ENCODE measurements at regions not wholly inside any gene's neighbourhood (a gene's known extent, or its start where the extent isn't known, plus 50 kb on each side); places are given as distances from the start of the nearest gene placed in this dataset.

DNA sequence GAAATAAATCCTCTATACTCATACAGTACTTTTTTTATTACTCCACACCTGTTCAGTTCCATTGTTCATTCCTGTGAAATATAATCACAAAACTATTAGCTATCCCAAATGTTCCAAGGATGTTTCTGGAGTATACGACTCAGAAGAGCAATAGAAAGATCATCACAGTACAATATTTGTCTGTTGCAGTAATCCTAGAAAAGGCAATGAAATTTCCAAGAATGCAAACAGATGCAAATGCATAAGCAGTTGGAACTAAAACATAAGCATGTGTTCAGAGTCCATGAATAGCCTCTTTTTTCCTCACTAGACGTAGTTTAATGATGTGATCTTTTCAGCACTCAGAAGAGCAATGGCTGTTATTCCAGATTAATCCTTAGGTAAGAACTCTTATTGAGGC, 55.2 kb downstream of the RTL3 start:
- TF ChIP-seq POLR2A (IDR thresholded peaks at IDR 0.05) (no peak), POLR2AphosphoS5 (IDR thresholded peaks at IDR 0.05) (no peak), EP300 (IDR thresholded peaks at IDR 0.05) (no peak)
- TF ChIP-seq, protein P1, sequence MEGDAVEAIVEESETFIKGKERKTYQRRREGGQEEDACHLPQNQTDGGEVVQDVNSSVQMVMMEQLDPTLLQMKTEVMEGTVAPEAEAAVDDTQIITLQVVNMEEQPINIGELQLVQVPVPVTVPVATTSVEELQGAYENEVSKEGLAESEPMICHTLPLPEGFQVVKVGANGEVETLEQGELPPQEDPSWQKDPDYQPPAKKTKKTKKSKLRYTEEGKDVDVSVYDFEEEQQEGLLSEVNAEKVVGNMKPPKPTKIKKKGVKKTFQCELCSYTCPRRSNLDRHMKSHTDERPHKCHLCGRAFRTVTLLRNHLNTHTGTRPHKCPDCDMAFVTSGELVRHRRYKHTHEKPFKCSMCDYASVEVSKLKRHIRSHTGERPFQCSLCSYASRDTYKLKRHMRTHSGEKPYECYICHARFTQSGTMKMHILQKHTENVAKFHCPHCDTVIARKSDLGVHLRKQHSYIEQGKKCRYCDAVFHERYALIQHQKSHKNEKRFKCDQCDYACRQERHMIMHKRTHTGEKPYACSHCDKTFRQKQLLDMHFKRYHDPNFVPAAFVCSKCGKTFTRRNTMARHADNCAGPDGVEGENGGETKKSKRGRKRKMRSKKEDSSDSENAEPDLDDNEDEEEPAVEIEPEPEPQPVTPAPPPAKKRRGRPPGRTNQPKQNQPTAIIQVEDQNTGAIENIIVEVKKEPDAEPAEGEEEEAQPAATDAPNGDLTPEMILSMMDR (IDR thresholded peaks at IDR 0.05), result no peak

DNA sequence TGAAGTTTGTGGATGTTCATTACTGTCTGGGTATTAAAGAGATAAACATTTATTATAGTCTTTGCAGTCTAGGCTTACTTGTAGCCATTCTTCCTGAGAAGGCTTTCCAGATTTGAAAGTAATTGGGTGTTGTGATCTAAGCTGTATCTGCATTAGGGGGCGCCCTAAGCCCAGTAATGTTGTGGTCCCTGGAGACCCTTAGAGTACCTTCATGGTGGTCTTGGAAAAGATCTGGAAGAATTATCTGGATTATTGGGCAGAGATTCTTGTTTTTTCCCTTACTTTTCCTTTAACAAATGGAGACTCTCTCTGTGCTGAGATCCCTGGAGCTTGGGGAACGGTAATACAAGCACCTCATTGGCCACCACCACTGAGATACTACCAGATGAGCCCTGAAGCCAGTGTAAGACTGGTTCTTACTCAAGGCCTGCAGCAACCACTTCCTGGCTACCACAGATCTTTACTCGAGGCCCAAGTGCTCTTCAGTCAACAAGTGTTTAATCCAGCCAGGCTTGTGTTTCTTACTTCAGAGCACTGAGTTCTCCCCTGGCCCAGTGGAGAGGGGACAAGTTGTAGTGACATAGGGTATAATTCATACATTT, 63.1 kb downstream of the RTL3 start:
- H3K27ac ChIP-seq, result no peak overlapping the region
- no peaks in the 10 kb centered on the region for H3K36me3 ChIP-seq
- H3K9me3 ChIP-seq, result peaks cover 0 to 11% (median 3%) of the 10 kb centered on the region in 4 donors
- H3K27me3 ChIP-seq, result peaks cover 0 to 9% (median 0%) of the 10 kb centered on the region in 3 donors
- no peak for DNase-seq
- TF ChIP-seq POLR2A (IDR thresholded peaks at IDR 0.05) (no peak), EP300 (IDR thresholded peaks at IDR 0.05) (no peak), POLR2AphosphoS5 (IDR thresholded peaks at IDR 0.05) (no peak)
- TF ChIP-seq, protein P1 (IDR thresholded peaks at IDR 0.05), result no peak
- intact Hi-C loops (cut with DNase I; ENCODE audit: low total_unique reads), result no loop called here
- no peak overlapping the region for H3K4me3 ChIP-seq
- 37 to 60% (median 54%) methylated on average over 3 of the region's 3 CpGs for WGBS, 5 donors
- no peaks in the 10 kb centered on the region for H3K4me1 ChIP-seq

More for the DNA sequence above, 55.2 kb downstream of the RTL3 start:
- Histone ChIP-seq H3K36me3 (no peaks in the 10 kb centered on the region), H3K9me3 (peaks cover 0 to 17% (median 3%) of the 10 kb centered on the region in 4 donors), H3K4me3 (no peak overlapping the region), H3K27ac (no peak overlapping the region), H3K4me1 (no peaks in the 10 kb centered on the region), H3K27me3 (no peaks in the 10 kb centered on the region)
- intact Hi-C loops (cut with DNase I; ENCODE audit: low total_unique reads), result no loop called here
- WGBS, 5 donors, result 61 to 79% (median 75%) methylated on average over 2 of the region's 2 CpGs
- peak in 1 of 2 donors; percentile 21 for DNase-seq

DNA sequence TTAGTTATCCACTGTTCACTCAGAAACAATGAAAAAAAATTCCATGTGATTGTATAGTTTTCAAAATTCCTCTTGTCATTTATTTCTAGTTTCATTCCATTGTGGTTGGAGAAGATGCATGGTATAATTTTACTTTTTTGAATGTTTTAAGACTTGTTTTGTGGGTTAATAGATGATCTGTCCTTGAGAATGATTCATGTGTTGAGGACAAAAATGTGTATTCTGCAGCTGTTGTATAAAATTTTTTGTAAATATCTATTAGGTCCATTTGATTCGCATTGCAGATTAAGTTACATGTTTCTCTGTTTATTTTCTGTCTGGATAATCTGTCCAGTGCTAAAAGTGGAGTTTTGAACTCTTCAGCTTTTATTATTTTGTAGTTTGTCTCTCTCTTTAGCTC, 65.4 kb downstream of the RTL3 start:
- WGBS, 5 donors, result 52 to 89% (median 76%) methylated on average over 1 of the region's 1 CpG

DNA sequence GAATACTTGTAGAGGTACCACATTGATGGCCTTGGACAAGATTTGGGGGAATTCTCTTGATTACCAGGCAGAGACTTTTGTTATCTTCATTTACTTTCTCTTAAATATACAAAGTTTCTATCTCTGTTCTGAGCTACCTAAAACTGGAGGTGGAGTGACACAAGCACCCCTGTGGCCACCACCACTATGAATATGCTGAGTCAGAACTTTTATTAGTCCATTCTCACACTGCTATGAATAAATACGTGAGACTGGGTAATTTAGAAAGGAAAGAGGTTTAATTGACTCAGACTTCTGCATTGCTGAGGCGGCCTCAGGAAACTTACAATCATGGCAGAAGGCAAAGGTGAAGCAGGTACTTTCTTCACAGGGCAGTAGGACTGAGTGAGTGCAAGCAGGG, 67.1 kb downstream of the RTL3 start:
- 61 to 95% (median 80%) methylated on average over 2 of the region's 2 CpGs for WGBS, 5 donors
- DNase-seq, result no peak
- TF ChIP-seq POLR2A (IDR thresholded peaks at IDR 0.05) (no peak), POLR2AphosphoS5 (IDR thresholded peaks at IDR 0.05) (no peak), EP300 (IDR thresholded peaks at IDR 0.05) (no peak)
- TF ChIP-seq, protein P1 (IDR thresholded peaks at IDR 0.05), result no peak
- Histone ChIP-seq H3K36me3 (no peaks in the 10 kb centered on the region), H3K4me1 (no peaks in the 10 kb centered on the region), H3K27ac (no peak overlapping the region), H3K9me3 (no peaks in the 10 kb centered on the region), H3K4me3 (no peak overlapping the region), H3K27me3 (peaks cover 0 to 9% (median 0%) of the 10 kb centered on the region in 3 donors)
- intact Hi-C loops (cut with DNase I; ENCODE audit: low total_unique reads), result no loop called here

More for the DNA sequence above, 65.4 kb downstream of the RTL3 start:
- no peaks in the 10 kb centered on the region for H3K9me3 ChIP-seq
- DNase-seq, result no peak
- H3K4me1 ChIP-seq, result no peaks in the 10 kb centered on the region
- TF ChIP-seq EP300 (IDR thresholded peaks at IDR 0.05), result no peak
- no peak for TF ChIP-seq POLR2AphosphoS5 (IDR thresholded peaks at IDR 0.05)
- no peak for TF ChIP-seq POLR2A (IDR thresholded peaks at IDR 0.05)
- TF ChIP-seq, protein P1 (IDR thresholded peaks at IDR 0.05), result no peak
- H3K27ac ChIP-seq, result no peak overlapping the region
- H3K4me3 ChIP-seq, result no peak overlapping the region
- intact Hi-C loops (cut with DNase I; ENCODE audit: low total_unique reads), result no loop called here
- peaks cover 0 to 9% (median 0%) of the 10 kb centered on the region in 3 donors for H3K27me3 ChIP-seq
- no peaks in the 10 kb centered on the region for H3K36me3 ChIP-seq
